Effector memory CD8-positive, alpha-beta T cell (primary cell): ENCODE measurements at regions not wholly inside any gene's neighbourhood (a gene's known extent, or its start where the extent isn't known, plus 50 kb on each side); places are given as distances from the start of the nearest gene placed in this dataset.
A peak's percentile ranks its signal among the peaks of the same experiment; 100 is the strongest.
"Not testable (repeated sequence)": the region's sequence is repeated elsewhere in the genome, so short reads cannot be mapped to it uniquely, and the experiment has no call there.

Experiments
- ATAC-seq: fragments of 150-1000 bp; cut with Tn5 transposase; replicated peaks from 2 replicates; pipeline ENCODE4 v1.10.0; 2021; ENCODE audit warnings: mild to moderate bottlenecking, moderate library complexity
- DNase-seq, 3 experiments: peaks; one replicate each; pipeline ENCODE4 v3.0.0; 2021
- H3K27ac Mint-ChIP-seq, 2 donors: one replicate each; pipeline ENCODE4 v1.8.0; 2022; ENCODE audit warnings: mild to moderate bottlenecking in 2 of 2, mixed read lengths in 2 of 2, moderate library complexity in 2 of 2
- H3K27me3 Mint-ChIP-seq, 2 donors: one replicate each; pipeline ENCODE4 v1.8.0; 2022; ENCODE audit warnings: mixed read lengths in 2 of 2
- H3K36me3 Mint-ChIP-seq: one replicate; pipeline ENCODE4 v1.8.0; 2022; ENCODE audit warnings: mild to moderate bottlenecking, moderate library complexity, mixed read lengths; ENCODE audit not compliant: insufficient read depth
- H3K4me1 Mint-ChIP-seq, 2 donors: one replicate each; pipeline ENCODE4 v1.8.0; 2022; ENCODE audit warnings: low read depth in 2 of 2, mixed read lengths in 2 of 2
- H3K4me3 Mint-ChIP-seq, 2 donors: one replicate each; pipeline ENCODE4 v1.8.0; 2022; ENCODE audit warnings: mild to moderate bottlenecking in 2 of 2, mixed read lengths in 2 of 2, moderate library complexity in 2 of 2
- H3K9me3 Mint-ChIP-seq, 2 donors: one replicate each; pipeline ENCODE4 v1.8.0; 2022; ENCODE audit warnings: mixed read lengths in 2 of 2

DNA sequence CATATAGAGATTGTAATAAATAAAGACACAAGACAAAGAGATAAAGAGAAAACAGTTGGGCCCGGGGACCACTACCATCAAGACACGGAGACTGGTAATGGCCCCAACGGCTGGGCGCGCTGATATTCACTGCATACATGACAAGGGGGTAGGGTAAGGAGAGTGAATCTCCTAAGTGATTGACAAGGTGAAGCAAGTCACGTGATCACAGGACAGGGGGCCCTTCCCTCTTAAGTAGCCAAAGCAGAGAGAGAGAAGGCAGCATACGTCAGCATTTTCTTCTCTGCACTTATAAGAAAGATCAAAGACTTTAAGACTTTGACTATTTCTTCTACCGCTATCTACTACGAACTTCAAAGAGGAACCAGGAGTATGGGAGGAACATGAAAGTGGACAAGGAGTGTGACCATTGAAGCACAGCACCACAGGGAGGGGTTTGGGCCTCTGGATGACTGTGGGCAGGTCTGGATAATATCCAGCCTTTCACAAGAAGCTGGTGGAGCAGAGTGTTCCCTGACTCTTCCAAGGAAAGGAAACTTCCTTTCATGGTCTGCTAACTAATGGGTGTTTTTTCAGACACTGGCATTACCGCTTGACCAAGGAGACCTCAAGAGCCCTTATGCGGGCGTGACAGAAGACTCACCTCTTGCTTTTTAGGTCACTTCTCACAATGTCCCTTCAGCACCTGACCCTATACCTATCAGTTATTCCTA, 75.6 kb downstream of the MRPL39 start:
- H3K27ac Mint-ChIP-seq, H3K9me3 Mint-ChIP-seq, H3K4me1 Mint-ChIP-seq, H3K27me3 Mint-ChIP-seq, DNase-seq, ATAC-seq, H3K36me3 Mint-ChIP-seq, H3K4me3 Mint-ChIP-seq: not testable (repeated sequence)

DNA sequence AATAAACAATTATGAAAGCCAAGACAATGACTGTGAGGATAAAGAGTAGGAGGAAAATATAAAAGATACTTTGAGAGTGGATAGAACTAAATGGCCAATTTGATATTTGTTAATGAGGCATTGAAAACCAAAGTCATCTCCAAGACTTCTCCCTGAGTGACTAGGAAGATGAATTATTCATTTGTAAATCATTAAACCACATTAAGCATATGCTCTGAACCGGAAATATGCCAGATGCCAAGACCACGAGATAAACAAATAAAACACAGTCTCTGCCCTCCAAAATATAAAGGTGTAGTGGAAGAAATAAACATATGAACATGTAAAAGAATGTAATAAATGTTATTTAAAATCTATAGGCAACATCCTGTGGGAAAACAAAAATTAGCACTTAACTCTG, 78.8 kb downstream of the MRPL39 start:
- H3K36me3 Mint-ChIP-seq = no peaks in the 10 kb centered on the region
- no peak overlapping the region for H3K4me3 Mint-ChIP-seq
- DNase-seq (no peak), ATAC-seq (no peak)
- H3K9me3 Mint-ChIP-seq = no peaks in the 10 kb centered on the region
- peaks cover 0 to 9% of the 10 kb centered on the region in 2 donors for H3K27me3 Mint-ChIP-seq
- H3K4me1 Mint-ChIP-seq = no peaks in the 10 kb centered on the region
- H3K27ac Mint-ChIP-seq = no peak overlapping the region

DNA sequence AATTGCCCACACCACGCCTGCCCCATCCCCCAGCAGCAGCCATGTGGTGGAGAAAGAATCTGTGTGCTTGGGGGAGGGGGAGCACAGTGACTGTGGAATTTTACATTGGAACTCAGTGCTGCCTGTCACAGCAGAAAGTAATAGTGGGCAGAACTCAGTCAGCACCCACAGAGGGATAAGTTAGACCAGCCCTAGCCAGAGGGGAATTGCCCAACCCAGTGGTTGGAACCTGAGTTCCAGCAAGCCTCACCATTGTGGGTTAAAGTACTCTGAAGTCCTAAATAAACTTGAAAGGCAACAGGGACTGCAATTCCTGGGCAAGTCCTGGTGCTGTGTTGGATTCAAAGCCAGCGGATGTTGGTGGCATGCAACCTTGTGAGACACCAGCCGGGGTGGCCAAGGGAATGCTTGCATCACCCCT, 88.8 kb downstream of the MRPL39 start:
- Mint-ChIP-seq H3K4me1 (no peaks in the 10 kb centered on the region), H3K9me3 (no peaks in the 10 kb centered on the region), H3K36me3 (no peaks in the 10 kb centered on the region), H3K27ac (peak overlapping the region in 1 of 2 donors; percentile 13), H3K27me3 (peaks cover 21 to 29% of the 10 kb centered on the region in 2 donors), H3K4me3 (no peak overlapping the region)
- ATAC-seq = no peak
- DNase-seq = no peak

DNA sequence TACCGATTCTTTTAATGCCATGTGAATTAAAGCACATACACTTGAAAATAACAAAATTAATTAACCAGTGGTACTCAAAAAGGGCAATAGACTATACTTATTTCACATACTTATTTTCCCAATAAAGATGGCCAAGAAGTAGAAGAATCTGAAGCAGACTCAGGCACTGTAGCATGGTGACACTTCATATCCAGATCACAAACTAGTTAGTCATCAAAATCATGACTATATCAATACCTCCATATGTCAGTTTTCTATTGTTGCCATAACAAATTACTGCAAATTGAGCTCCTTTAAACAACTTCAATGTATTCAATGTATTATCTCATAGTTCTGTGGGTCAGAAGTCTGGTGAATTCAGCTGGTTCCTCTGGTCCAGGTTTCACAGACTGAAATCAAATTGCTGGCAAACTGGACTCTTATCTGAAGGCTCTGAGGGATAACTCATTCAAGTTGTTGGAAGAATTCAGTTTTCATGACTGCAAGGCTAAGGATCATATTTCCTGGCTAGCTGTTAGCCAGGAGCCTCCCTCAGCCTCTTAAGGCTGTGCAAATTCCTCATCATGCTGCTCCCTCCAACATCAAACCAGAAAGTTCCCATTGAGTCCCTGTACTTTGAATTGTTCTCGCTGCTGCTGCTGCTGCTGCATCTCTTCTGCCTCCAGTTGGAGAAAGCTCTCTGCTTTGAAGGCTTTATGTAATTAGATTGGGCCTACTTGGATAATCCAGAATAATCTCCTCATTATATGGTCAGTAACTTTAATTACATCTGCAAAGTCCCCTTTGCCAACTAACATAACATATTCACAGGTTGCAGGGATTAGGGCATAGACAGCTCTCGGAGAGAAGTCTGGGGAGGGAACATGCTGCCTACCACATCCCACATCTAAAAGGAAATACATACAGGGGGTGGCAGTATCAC, 91.5 kb downstream of the MRPL39 start:
- ATAC-seq (no peak), DNase-seq (no peak)
- Mint-ChIP-seq H3K4me1 (no peaks in the 10 kb centered on the region), H3K27ac (no peak overlapping the region), H3K36me3 (no peaks in the 10 kb centered on the region), H3K9me3 (no peaks in the 10 kb centered on the region), H3K27me3 (peaks cover 16 to 24% of the 10 kb centered on the region in 2 donors), H3K4me3 (no peak overlapping the region)

DNA sequence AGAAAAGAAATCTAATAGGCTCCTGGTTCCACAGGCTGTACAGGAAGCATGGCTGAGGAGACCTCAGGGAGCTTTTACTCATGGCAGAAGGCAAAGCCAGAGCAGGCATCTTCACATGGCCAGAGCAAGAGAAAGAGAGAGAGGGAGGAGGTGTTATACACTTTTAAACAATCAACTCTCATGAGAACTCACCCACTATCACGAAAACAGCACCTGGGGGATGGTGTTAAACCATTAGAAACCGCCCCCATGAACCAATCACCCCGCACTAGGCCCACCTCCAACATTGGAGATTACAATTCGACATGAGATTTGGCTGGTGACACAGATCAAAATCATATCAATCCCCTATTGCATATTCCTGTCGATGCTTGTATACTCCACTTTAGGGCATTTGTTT, 93.5 kb downstream of the MRPL39 start:
- Mint-ChIP-seq H3K4me1 (no peaks in the 10 kb centered on the region), H3K27me3 (peaks cover 5 to 10% of the 10 kb centered on the region in 2 donors), H3K36me3 (peaks cover 3% of the 10 kb centered on the region), H3K27ac (no peak overlapping the region), H3K4me3 (no peak overlapping the region), H3K9me3 (no peaks in the 10 kb centered on the region)
- no peak for ATAC-seq
- no peak for DNase-seq

DNA sequence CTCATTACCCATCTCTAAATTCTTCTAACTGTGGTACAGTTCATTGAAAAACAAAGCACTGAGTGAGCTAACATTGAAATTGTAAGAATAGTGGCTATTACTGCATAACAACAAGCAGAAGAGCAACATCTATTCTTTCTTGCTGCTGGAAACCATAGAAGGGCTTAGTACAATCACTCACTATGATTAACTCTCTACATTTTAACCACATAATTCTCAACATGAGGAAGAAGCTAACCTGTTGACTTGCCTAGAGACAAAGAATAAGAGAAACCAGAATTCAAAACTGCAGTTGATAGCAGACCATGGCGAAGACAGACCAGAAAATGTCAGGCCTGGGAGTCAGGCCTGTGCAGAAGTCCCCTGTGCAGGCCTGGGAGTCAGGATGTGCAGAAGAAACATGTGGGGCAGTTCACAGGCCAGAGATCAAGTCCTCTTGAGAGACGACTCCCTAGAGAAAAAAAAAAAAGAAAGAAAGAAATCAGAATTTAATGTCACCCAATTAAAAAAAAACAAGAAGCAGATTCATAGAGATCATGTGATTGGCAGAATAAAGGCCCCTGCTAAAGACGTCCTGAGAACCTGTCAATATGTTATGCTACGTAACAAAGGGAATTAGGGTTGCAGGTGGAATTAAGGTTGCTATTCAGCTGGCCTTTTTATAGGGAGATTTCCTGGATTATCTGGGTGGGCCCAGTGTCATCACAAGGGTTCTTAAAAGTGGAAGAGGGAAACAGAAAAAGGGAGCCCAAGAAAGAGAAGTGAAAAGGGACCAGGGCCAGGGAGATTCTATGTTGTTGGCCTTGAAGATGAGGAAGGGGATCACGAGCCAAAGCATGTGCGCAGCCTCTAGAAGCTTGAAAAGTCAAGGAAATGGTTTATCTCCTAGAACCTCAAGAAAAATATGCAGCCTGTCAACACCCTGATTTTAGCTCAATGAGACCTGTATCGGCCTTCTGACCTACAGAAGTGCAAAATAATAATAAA, 94.9 kb downstream of the MRPL39 start:
- DNase-seq (no peak), ATAC-seq (no peak)
- no peak overlapping the region for H3K27ac Mint-ChIP-seq
- H3K4me1 Mint-ChIP-seq = no peaks in the 10 kb centered on the region
- H3K9me3 Mint-ChIP-seq = no peaks in the 10 kb centered on the region
- no peaks in the 10 kb centered on the region for H3K27me3 Mint-ChIP-seq
- no peak overlapping the region for H3K4me3 Mint-ChIP-seq
- H3K36me3 Mint-ChIP-seq = peaks cover 3% of the 10 kb centered on the region

DNA sequence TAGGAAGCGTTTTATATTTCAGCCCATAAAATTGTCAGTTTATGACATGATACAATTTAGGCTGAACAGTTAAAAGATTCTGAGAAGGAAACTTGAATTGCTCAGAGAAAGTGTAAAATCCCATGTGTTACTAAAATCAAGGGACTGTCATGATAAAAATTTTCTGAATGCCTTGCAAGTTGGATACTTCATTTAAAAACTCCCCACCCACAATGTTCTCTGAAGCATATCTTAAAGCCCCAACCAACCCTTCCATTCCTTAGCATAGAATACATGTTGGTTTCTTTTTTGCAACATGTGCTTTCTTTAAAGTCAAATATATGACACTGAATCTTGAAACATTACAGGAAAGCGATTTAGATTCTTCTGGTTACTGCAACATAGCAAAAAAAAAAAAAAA, 97.4 kb downstream of the MRPL39 start:
- H3K27me3 Mint-ChIP-seq = peaks cover 12 to 13% of the 10 kb centered on the region in 2 donors
- no peaks in the 10 kb centered on the region for H3K4me1 Mint-ChIP-seq
- H3K27ac Mint-ChIP-seq = no peak overlapping the region
- no peak for DNase-seq
- peak overlapping the region in 1 of 2 donors; percentile 16 for H3K4me3 Mint-ChIP-seq
- ATAC-seq = peak; percentile 26
- no peaks in the 10 kb centered on the region for H3K9me3 Mint-ChIP-seq
- H3K36me3 Mint-ChIP-seq = peaks cover 3% of the 10 kb centered on the region

DNA sequence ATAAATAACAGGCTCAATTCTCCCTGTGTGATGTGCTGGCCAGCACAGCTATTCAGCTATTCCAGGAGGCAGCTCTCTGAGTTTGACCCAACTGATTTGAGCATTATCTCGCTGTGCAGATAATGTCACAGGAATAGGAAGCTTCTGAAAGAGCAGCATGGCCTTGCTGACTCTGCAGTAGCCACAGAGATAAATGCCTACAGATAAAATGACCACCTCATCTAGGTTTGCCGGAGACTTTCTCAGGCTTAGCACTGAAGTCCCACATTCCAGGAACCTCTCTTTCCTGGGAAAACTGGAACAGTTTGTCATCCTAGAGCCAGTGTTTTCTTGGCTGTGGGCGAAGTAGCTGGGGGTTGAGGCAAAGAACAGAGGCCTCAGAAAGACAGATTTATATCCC, 98.9 kb downstream of the MRPL39 start:
- H3K4me1 Mint-ChIP-seq = no peaks in the 10 kb centered on the region
- ATAC-seq (no peak), DNase-seq (no peak)
- H3K9me3 Mint-ChIP-seq = no peaks in the 10 kb centered on the region
- no peak overlapping the region for H3K27ac Mint-ChIP-seq
- H3K27me3 Mint-ChIP-seq = peaks cover 12 to 13% of the 10 kb centered on the region in 2 donors
- peaks cover 3% of the 10 kb centered on the region for H3K36me3 Mint-ChIP-seq
- H3K4me3 Mint-ChIP-seq = peak overlapping the region in 1 of 2 donors; percentile 28

DNA sequence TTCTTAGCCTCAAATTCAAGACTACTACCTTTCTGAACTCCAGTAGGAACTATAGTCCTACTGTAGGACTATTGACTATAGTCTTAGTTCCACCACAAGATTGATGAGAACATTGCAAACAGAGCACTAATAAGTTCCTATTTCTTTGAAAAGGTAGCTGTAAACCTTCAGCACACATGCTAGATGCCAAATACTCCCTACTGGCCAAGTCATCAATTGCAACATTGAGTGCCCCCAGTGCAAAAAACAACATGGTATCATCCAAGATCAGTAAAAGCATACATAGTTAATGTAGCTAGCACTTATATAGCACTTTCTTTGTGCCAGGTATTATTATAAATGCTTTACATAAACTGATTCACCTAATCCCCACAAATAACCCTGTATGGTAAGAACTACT, 99.8 kb downstream of the MRPL39 start:
- Mint-ChIP-seq H3K27ac (no peak overlapping the region), H3K9me3 (no peaks in the 10 kb centered on the region), H3K27me3 (peaks cover 12 to 13% of the 10 kb centered on the region in 2 donors), H3K4me3 (no peak overlapping the region), H3K36me3 (peaks cover 3% of the 10 kb centered on the region), H3K4me1 (no peaks in the 10 kb centered on the region)
- DNase-seq (no peak), ATAC-seq (peak; percentile 36)

DNA sequence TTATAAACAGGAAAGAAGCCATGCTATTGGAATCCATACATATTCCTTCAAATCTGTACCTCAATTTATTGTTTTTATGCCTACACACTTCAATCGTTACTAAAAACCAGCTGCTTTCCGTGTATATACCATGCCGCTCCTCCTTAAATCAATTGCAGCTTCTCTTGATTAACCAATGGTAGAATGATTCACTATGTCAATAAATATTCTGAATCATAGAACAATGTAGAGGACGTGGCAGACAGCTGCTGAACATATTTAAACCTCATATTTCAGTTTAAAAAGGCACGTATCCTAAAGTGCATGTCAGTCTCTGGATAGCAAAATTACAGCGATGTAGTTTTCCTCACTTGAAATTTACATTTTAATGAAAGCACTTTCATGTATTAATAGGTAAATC, 100.4 kb downstream of the MRPL39 start:
- no peaks in the 10 kb centered on the region for H3K9me3 Mint-ChIP-seq

DNA sequence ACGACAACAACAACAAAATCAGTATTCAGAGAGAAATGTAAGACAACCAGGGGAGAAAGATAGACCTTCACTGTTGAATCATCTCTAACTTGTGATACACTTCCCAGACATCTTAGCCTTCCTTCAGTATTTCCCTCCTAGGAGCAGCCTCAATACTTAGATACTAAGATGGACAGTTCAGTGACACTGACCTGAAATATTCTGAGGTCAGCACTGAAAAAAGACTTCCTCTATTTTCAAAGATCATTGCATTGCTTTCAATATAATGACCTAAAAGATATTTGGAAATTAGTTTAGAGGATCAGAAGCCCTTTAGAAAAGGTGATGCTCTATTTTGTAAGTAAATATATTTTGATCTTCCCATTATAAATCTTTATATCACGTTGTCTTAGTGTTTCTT, 101.0 kb downstream of the MRPL39 start:
- H3K27ac Mint-ChIP-seq = peak overlapping the region in 1 of 2 donors; percentile 10

More for the DNA sequence above, 100.4 kb downstream of the MRPL39 start:
- no peak for ATAC-seq
- H3K36me3 Mint-ChIP-seq = peaks cover 3% of the 10 kb centered on the region
- no peak overlapping the region for H3K4me3 Mint-ChIP-seq
- H3K27me3 Mint-ChIP-seq = peaks cover 12 to 13% of the 10 kb centered on the region in 2 donors
- no peak for DNase-seq
- no peak overlapping the region for H3K27ac Mint-ChIP-seq
- peaks cover 0 to 3% of the 10 kb centered on the region in 2 donors for H3K4me1 Mint-ChIP-seq

DNA sequence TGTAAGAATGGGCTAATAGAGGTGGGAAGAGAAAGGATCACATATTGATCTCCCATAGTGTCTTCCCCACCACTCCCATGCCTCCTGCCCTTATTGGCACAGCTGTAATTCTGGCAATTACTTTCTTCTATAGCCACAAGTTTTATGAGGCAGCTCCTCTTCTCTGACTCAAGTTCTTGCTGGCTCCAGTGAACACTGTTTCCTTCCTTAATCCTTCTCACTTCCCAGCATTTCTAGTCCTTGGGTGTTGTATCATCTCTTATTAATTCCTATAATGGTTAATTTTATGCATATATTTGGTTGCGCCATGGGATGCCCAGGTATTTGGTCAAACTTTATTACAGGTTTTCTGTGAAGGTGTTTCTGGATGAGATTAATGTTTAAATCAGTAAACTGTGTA, 103.3 kb downstream of the MRPL39 start:
- Mint-ChIP-seq H3K9me3 (no peaks in the 10 kb centered on the region), H3K36me3 (no peaks in the 10 kb centered on the region), H3K4me1 (peaks cover 0 to 3% of the 10 kb centered on the region in 2 donors), H3K27ac (no peak overlapping the region), H3K4me3 (no peak overlapping the region), H3K27me3 (peaks cover 12 to 13% of the 10 kb centered on the region in 2 donors)
- no peak for DNase-seq
- no peak for ATAC-seq

More for the DNA sequence above, 101.0 kb downstream of the MRPL39 start:
- Mint-ChIP-seq H3K4me3 (no peak overlapping the region), H3K9me3 (no peaks in the 10 kb centered on the region), H3K4me1 (peaks cover 0 to 3% of the 10 kb centered on the region in 2 donors), H3K36me3 (peaks cover 3% of the 10 kb centered on the region), H3K27me3 (peaks cover 12 to 13% of the 10 kb centered on the region in 2 donors)
- ATAC-seq = no peak
- no peak for DNase-seq
